Kidney epithelial cell (primary cell): ENCODE measurements at regions not wholly inside any gene's neighbourhood (a gene's known extent, or its start where the extent isn't known, plus 50 kb on each side); places are given as distances from the start of the nearest gene placed in this dataset.

ENCODE experiments used
- DNase-seq: peaks from one replicate; pipeline ENCODE4 v3.0.0-alpha.2; 2010; ENCODE audit warnings: low read depth
- H3K27me3 ChIP-seq: 2 replicates; pipeline ENCODE4 v1.6.0; 2011; ENCODE audit warnings: low read length; ENCODE audit not compliant: control insufficient read depth, insufficient read depth
- H3K36me3 ChIP-seq: 2 replicates; pipeline ENCODE4 v1.5.1; 2011; ENCODE audit warnings: low read length; ENCODE audit not compliant: control insufficient read depth, insufficient read depth
- H3K4me3 ChIP-seq: 2 replicates; pipeline ENCODE4 v1.5.1; 2011; ENCODE audit warnings: low read depth, mild to moderate bottlenecking, control low read depth, low read length
- TF ChIP-seq, protein P1 (sequence below): IDR thresholded peaks from 2 replicates; pipeline ENCODE4 v1.5.1; 2011; ENCODE audit warnings: mild to moderate bottlenecking, moderate library complexity, low read length, control low read depth, inconsistent platforms; ENCODE audit not compliant: insufficient read depth, poor library complexity, severe bottlenecking

DNA sequence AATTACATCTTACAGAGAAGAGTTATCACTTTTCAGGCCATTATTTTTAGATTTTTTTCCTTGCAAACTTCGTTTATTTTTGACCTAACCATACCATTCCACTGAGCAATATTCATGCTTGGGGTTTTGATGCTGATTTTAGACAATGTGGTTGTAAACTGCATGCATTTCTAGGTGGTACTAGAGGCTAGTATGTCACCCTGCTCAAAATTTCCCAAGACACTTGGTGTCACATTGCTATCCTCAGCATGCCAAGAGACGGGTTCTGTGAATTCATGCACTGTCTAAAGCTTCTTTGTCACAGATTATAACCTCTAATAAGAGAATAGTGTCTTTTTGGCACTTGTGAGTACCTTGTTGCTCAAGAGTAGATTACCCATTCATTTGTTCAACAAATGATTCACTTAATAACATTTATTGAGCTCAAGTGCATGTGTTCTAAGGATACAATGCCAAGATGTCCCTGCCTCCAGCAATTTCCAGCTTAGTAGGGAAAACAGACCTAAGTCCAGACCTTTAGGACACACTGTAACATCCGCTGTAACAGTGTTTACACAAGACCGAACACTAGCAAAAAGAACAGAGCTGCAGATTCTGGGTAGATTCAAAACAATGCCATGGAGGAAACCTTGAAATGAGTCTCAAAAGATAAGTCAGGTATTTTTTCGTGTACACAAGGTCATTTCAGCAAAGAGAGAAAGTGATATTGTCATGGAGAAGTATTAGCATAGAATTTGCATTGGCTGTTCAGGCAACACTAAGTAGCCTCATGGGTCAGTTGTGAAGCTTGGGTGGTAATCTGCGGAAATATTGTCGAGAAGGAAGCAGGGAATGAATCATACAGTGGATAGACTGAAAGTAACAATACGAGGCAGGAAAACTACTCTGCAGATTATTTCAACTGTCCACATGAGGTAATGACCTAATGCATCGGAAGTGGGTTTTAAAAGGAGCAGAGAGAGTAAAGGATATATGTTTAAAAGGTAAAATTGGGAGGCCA is 515.1 kb upstream of the ZFP42 start:
- TF ChIP-seq, protein P1, sequence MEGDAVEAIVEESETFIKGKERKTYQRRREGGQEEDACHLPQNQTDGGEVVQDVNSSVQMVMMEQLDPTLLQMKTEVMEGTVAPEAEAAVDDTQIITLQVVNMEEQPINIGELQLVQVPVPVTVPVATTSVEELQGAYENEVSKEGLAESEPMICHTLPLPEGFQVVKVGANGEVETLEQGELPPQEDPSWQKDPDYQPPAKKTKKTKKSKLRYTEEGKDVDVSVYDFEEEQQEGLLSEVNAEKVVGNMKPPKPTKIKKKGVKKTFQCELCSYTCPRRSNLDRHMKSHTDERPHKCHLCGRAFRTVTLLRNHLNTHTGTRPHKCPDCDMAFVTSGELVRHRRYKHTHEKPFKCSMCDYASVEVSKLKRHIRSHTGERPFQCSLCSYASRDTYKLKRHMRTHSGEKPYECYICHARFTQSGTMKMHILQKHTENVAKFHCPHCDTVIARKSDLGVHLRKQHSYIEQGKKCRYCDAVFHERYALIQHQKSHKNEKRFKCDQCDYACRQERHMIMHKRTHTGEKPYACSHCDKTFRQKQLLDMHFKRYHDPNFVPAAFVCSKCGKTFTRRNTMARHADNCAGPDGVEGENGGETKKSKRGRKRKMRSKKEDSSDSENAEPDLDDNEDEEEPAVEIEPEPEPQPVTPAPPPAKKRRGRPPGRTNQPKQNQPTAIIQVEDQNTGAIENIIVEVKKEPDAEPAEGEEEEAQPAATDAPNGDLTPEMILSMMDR, result no peak
- no peak for DNase-seq
- H3K36me3 ChIP-seq, result no peaks in the 10 kb centered on the region
- no peak overlapping the region for H3K4me3 ChIP-seq
- H3K27me3 ChIP-seq, result no peaks in the 10 kb centered on the region

DNA sequence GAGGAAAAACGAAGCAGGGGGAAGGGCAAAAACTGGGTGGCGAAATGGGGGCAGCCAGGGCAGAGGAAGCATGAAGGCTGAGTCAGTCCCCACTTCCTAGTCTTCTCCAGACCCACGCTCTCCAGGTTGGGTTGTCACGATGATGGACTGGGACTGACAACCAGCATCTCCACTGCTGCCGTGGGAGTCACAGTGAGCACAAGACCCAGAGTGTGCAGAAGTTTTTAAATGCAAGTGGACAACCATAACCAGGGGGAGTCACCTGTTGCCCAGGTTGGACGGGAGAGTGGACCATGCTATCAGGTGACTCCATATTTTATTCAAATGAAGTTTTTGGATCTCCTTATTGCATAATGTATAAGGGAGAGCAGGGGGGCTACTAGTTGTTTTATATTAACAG is 511.4 kb upstream of the ZFP42 start:
- TF ChIP-seq, protein P1, result no peak
- Histone ChIP-seq H3K27me3 (no peaks in the 10 kb centered on the region), H3K36me3 (no peaks in the 10 kb centered on the region), H3K4me3 (no peak overlapping the region)
- no peak for DNase-seq

DNA sequence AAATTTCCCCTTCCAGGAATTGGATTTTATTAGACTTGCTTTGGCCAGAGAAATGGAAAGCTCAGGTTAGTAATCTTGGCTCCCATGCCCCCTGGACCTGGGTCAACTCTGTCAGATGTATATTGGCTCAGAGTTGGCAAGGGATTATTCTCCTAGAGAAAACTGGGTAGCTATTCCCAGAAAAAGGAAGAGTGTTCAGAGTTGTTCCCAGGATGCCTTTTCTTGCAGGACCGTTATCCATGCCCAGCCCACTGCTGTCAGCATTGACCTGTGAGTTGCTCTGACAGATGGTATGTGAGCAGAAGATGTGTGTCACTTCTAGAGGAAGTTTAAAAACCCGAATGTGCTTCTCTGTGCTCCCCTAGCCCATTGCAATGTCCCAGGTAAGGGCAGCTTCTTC is 509.9 kb upstream of the ZFP42 start:
- H3K4me3 ChIP-seq, result no peak overlapping the region
- TF ChIP-seq, protein P1, result no peak
- no peak for DNase-seq
- no peaks in the 10 kb centered on the region for H3K36me3 ChIP-seq
- H3K27me3 ChIP-seq, result no peaks in the 10 kb centered on the region

DNA sequence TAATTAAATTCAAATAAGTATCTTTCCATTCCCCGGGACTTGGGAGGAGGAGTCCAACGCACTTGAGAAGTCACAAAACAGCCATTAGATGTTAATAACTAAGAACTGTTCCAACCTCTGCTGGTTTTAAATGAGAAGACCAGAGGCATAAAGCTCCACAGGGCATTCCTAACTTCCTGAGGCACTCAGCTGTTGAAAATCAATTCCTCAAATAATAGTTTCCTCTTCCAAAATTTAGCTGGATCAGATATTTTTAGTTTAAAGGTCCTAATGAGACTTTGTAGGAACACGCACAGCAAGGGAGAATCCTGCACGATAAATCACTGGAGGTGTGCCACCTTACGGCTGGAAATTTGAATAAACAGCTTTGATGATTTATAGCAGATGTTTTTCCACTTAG is 504.3 kb upstream of the ZFP42 start:
- TF ChIP-seq, protein P1, result no peak
- no peaks in the 10 kb centered on the region for H3K36me3 ChIP-seq
- no peaks in the 10 kb centered on the region for H3K27me3 ChIP-seq
- H3K4me3 ChIP-seq, result no peak overlapping the region
- no peak for DNase-seq

DNA sequence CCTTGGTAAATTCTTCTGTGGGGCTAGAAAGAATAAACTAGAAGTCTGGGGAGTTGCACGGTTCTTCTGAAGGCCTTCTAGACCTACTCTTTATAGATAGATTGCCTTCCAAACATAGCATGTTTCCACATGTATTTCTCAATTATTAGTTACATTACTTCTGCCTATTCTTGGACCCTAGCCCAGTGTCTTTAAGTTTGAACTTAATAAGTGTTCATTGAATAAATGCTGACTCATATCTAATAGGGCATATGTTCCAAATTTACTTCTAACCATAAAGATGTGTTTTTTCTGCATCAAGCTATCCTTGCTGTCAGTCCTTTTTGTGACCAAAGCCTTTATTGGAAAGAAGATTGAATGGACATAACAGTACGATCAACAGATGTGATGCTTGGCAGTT is 503.6 kb upstream of the ZFP42 start:
- DNase-seq, result no peak
- Histone ChIP-seq H3K36me3 (no peaks in the 10 kb centered on the region), H3K4me3 (no peak overlapping the region), H3K27me3 (no peaks in the 10 kb centered on the region)
- TF ChIP-seq, protein P1, result no peak
